Central memory CD4-positive, alpha-beta T cell (primary cell): ENCODE measurements at regions not wholly inside any gene's neighbourhood (a gene's known extent, or its start where the extent isn't known, plus 50 kb on each side); places are given as distances from the start of the nearest gene placed in this dataset.

Experiments
- DNase-seq: peaks from one replicate; pipeline ENCODE4 v3.0.0; 2022

DNA sequence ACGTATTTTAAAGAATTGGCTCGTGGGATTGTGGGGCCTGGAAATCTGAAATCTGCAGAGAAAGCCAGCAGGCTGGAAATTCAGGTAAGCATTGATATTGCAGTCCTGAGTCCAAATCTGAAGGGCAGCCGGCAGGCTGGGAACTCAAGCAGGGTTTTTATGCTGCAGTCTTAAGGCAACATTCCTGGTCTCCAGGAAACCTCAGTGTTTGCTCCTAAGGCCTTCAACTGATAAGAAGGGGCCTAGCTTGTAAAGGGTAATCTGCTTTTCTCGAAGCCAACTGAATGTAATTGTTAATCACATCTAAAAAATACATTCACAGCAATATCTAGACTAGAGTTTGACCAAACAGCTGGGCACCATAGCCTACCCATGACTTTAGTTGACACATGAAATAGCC is 154.4 kb downstream of the EFNB2 start:
- DNase-seq = no peak

DNA sequence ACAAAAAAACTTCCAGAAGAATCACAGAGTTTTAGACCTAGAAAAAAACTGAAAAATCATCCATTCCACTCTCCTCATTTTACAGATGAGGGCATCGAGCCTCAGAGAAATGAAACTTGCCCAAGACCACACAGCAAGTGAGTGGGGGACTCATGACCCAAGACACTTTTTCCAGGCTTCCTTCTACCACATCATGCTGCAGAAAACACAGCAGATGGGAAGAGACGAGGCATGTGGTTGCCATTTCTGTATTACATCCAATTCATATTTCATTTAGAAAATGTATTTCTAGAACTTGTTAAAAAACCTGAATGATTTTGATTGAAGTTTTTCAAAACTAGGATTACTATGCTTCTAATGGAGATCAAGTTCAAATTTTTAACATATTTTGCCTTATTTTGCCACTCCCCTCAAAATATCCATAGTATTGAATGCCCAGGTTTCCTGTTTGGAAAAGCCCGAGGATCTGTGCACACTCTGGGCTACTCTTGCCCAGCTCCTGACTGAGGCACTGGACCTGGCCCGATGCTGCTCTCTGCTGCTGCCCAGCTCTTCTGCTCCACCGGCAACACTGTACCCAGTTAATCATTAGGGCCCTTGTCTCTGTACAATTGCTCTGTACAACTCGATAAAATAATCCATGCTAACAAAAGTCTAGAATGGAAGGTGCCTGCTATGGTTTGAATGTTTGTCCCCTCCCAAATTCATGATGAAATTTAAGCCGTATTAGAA is 157.4 kb downstream of the EFNB2 start:
- DNase-seq = no peak

DNA sequence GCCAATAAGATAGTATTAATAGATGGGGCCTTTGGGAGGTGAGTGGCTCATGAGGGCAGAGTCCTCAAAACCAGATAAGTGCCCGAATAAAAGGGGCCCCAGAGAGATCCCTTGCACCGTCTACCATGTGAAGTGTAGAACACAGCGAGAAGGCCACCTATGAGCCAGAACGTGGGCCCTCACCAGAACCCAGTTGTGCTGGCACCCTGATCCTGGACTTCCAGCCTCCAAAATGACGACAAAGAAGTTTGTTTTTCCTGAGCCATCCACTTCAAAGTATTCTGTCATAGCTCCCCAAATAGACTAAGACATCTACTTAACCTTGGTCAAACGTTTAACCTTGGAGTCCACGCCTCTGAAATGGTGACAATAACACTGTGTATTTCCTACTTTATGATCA is 158.1 kb downstream of the EFNB2 start:
- DNase-seq = no peak

DNA sequence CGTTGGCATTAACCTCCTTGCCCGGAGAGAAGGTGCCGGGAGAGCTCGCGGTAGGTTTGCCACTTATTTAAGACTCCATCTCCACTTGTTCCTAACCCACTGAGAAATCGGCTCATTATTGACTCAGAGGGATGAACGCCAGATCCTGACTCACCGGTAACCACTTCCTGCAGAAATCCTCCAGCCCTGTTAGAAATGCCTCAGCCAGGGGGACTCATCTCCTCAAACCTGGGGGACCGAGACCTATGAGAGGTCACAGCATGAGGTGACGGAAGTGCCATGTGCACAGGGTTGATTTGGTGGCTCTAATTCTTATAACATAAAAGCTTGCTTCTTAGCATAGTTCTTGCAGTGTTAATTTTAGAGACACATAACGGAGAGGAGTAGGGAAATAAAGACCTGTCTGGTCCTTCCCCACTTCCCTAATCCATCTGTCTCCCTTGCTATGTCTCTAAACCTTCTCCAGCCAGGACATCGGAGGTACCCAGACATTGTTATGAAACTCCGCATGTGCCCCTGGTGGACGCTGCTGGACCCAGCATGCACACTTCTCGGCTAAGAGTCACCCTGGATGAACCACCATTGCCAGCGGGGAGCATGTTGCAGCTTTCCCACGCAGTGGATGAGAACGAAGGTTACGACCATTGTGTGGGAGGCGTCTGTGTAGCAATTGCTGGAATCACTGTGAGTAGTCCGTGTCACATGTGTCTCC is 158.9 kb downstream of the EFNB2 start:
- DNase-seq = no peak

DNA sequence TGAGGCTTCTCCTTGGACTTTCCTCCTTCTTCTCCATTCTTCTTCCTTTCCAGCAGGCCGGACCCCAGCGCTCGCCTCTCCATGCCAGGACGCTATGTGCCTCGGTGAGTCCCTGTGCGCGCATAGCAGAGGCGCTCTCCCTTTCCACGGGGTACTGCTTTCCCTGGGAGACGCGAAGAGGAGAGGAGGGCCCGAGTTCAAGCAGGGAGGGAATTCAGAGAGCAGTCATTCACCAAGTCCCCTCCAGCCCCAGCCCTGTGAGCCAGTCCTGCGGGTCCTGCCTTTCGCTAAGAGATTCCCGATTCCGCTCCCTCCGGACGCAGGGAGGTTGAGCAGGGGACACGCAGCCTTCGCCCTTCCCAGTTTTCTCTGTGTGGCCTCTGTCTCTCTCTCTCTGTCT is 160.4 kb downstream of the EFNB2 start:
- DNase-seq = no peak

DNA sequence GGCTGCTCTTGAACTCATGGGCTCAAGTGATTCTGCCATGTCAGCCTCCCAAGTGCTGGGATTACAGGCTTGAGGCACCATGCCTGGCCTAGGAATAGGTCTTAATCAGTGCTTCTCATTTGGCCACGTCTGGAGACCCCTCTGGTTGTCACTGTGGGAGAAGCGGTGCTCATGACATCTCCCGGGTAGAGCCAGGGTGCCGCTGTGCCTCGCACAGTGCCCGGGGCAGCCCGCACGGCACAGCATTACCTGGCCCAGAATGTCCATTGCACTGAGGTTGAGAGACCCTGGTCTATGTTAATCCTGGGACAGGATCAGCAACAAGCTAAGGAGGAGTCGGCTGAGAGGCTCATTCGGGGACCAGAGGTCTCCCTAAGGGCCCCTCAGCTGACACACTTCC is 160.8 kb downstream of the EFNB2 start:
- no peak for DNase-seq

DNA sequence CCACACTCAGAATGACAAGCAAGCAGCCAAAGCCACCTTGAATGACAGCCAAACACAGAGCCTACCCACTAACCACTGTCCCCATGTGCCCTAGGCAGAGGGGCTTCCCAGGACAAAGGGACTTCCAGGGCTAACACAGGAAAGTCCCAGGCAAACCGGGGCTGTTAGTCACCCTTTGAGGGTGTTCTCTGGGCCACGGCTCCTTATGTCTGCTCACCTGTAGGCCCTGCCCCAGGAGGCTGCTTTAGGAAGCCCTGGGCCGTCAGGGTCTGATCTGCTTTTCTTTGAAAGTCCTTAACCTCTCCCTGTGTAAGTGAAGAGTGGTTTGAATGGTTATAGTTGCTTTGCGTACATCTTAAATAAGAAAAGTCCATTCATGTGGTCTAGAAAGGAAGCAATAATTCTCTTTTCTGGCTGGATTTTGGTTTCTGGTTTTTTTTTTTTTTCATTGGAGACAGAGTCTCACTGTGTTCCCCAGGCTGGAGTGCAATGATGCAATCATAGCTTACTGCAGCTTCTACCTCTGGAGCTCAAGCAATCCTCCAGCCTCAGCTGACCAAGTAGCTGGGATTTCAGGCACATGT is 161.4 kb downstream of the EFNB2 start:
- no peak for DNase-seq

DNA sequence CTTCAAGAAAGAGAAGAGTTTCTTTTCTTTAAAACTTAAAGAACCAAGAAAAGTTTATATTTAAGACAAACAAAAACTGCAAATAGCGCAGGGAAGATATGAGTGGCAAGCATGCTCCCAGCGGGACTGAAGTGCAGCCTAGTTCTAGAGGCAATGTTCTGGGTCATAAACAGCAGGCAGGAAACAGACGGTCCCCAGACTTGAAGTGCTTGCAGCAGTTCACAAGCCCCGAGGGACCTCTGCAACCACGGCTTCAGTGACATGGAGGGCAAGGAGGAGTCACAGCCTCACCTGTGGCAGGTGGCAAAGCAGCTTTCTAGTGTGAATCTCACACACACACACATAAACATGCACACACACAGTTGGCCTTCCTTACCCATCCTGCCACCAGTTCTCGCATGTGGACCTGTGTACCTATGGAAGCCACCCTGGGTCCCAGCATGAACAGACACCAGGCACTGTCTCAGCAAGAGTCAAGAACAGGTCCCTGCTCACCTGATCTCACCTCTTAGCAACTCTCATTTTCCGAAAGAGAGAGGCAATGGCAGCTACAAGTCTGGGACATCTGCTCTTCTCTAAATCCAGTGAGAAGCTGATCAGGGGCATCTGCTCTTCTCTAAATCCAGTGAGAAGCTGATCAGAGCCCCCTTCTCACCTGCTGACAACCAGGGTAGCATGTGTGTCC is 162.0 kb downstream of the EFNB2 start:
- DNase-seq = no peak

DNA sequence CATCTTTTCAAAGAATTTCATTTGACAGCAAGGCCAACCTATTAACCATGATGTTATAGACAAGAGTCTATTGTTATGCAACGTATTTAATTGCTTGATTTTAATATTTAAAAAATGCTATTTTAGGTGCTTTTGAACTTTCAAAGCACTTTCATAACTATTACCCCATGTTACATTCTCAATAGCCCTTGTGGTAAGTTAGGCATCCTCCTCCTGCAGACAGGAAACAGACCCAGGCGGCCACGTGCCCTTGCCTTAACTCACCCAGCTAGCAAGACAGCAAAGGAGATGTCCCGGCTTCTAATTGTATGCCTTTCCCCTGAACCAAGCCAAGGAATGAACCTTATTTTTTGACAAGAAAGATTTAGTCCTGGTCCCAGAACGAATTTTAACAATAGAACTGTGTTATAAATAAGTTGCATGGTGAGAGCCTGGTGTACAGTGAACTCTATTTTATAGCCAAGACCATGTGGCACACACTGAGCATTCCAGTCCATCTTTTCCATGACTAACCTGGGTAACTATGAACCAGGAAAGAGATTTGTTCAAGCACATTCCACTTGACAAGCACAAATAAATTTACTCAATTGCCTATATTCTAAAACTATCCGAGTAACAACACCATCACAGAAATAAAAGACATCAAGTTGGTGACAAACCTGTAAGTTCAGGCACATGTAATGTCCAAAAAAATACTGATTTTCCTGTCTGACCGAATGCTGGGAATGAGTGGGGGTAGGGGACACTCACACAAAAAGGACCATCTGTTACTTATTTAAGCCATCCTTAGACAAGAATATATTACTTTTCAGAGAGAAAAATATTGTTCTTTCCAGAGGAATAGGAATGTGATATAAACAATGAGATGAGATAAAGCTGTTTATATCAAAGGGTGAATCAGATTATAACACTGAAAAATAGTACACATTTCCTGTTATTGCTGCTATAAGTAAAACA is 163.0 kb downstream of the EFNB2 start:
- no peak for DNase-seq

DNA sequence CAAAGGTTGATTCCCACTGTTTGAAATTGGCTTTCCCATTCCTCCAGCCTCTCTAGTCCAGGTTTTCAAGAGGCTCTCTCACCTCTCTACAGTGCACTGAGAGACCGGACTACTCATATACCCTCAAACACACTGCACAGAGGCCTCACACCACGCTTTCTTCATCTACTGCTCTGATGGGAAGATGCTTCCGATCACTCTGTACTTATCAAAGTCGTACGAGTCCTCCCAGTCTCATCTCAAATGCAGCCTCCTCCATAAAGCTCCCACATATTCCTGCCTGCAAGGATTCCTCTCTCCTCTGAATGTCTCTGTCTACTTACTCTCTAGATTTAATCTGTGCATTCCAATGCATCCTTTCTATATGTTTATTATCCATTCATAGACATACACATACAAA is 164.4 kb downstream of the EFNB2 start:
- no peak for DNase-seq

DNA sequence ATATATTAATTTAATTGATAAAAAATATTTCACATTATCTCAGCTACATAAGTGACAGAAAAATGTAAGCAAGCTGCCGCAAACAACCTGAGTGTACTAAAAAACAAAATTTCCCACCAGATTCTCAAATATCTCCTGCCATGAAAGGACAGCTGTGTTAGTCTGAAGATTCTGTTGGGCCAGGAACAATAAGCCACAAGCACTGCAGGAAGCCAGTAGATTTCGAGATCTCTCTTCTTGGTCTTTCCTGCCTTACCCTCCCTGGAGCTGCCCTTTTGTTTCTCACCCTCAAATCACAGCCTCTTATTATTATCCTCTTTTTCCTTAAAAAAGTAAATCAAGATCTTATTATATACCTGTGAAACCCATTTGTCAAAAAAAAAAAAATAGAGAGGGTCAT is 165.6 kb downstream of the EFNB2 start:
- DNase-seq = no peak

DNA sequence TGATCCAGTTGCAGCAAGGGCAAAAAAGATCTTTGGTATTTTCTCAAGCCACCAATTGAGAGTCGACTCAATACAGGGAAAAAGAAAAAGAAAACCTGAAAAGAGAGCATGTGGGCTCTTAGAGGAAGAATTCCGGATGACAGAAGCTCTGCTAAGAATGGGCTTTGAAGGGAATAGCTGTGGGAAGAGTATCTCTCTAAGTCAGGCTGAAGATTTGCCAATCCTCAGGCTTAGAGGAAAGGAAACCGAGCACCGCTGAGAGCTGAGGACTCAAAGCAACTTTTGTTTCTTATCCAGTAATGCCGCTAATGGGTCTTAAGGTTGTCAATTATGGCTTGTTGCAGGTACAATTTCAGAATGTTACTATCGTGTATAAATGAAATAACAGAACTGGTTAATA is 166.4 kb downstream of the EFNB2 start:
- DNase-seq = no peak

DNA sequence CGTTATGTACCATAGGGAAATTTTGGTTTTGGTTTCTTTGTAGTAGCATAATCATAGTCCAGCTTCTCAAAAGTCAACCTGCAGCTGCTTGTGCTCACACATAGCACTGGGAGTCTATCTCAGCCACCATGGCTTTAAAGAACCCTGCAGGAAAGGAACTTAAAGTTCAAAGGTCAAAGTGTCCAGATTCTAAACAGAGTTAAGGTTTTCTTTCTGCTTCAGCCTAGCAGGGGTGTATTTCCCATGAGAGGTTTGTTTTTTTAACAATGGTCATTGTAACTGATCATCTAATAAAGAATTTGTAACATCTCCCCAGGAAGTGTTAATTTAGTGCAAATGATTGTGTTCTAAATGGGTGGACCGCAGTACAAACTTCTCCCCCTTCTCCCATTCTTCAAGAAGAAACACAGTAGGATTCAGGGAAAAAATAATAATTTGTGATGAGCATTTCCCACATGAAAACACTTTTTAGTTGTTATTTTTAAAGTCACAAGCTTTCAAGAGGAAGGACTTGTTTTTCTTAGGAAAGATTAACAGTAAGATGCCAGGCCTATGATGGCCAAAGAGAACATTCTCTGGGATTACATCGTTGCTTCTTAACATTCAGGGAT is 168.0 kb downstream of the EFNB2 start:
- DNase-seq = no peak

DNA sequence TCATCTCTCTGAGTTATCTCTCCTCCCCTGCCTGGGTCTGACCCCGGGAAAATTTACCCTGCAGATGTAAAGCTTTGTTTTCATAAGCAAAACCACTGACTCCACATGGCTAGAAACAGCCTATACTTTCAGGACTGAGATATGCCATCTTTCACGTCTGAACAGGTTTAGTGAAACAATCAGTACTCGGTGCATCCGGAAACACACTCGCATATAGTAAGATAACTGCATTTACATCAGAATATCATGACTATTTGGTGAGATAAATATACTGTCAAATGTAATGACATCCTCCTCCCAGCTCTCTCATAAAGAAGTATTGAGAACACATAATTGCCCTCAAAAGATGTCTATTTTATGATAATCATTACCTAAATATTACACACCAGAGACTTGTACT is 172.8 kb downstream of the EFNB2 start:
- DNase-seq = no peak

DNA sequence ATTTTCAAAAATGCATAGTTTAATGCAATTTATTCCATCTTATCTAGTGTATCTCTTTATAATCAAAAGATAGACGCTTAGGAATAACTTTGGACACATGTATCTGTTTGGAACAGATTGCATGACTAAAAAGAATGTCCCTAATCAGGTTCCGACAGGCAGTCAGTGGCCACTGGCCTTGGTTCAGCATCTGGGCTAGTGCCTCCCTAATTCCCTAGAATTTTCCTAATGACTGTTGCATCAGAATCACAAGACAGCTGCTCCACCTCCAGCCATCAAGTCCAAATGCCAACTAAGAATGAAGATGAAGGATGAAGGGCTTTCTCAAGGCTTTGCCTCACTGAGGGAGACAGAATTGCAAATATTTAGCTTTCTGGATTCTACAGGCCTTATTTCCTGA is 173.8 kb downstream of the EFNB2 start:
- no peak for DNase-seq

DNA sequence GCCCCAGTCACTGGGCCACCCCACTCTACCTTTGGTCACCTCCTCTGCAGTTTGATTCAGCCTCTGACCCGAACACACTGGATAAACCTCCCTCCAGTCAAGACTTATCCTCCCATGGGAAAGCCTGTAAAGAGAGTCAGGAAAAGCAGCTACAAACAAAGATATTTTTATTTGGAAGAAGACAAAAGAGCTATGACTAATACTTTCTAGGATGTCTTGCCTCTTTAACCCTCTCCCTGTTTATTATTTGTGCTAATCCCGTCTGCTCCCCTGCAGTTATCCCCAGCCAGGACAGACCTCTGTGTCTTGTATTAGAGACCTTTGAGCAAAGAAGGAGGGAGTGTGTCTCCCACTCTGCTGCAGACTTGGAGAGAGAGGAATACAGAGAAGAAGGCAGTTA is 178.3 kb downstream of the EFNB2 start:
- no peak for DNase-seq

DNA sequence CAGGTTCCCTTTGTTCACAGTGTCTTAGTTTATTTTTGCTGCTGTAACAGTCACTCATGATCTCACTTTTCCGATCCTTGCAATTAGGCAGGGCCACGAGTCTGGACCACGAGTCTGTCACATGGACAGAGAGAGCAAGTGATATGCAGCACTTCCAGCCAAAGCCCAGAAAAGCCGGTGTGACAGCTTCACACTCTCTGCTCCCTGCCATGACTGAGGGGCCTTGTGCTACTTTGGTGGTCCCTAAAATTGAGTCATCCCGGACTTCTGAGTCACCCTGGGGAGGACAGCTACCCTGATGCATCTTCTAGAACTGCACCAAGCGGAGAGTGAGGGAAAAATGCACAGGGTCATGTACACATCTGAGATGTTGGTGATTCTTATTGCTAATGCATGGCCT is 179.6 kb downstream of the EFNB2 start:
- DNase-seq = no peak

DNA sequence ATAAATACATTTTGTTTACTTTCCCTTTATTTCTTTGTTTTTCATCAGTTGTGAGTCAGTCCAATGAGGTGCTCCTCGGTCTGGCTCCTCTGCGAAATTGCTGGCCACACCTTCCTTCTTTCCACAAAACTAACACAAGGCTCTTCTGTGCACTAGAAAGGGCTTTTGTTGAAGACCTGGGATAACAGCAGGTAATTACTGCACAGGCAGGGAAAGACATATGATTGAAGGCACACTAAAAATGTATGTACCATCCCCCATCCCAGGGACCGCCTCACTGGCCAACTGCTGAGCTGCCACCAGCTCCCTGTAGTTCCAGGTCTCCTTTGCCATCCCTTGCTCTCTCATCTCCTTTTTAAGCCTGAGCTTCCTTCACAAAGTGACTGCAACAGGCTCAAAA is 180.5 kb downstream of the EFNB2 start:
- no peak for DNase-seq

DNA sequence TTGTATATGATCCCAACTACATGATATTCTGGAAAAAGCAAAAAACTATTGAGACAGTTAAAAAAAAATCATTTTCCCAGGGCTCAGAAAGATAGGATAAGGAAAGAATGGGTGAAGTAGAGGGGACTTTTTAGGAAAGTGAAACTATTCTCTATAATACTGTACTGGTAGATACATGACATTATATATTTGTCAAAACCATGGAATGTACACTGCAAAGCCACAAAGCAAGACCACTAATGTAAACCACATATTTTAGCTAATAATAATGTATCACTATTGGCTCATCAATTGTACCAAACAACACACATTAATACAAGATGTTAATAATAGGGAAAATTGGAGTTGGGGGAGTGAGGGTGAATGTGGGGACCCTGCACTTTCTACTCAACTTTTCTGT is 182.6 kb downstream of the EFNB2 start:
- DNase-seq = no peak

DNA sequence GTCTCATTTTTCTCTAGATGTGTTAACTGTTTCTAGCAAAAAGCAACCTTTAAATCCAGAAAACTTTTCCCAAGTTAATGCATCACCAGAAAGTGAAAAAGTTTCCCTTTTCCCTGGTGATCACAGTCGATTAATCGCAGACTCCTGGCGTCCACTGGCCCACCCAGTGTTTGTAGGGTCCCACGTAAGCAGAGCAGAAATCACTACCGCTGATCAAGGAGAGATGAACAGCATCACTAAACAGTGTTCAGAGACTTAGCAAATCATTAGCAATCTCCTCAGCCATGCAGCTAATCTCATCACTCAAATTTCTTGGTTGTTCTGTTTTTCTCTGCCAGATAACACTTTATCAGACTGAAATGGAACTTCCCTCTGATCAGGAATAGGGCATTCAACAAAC is 184.2 kb downstream of the EFNB2 start:
- DNase-seq = no peak

DNA sequence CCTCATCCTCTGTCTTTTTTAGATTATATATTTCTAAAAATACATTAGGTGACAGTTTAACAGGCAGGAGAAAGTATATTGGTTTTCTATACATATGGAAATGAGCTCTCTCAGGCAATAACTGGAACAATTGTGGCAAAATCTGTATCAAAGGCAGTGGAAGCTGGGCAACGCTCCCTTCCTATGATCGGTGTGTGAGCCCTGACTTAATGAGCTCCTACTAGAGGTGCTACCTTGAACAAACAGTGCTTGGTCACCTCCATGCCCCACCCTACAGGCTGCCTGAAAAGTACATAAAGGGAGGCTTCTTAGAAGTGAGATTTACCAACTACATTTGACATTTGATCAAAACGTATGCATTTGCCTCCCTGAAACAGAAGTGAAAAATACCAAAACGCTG is 185.3 kb downstream of the EFNB2 start:
- DNase-seq = no peak
